Glomerular endothelial cell (primary cell): ENCODE measurements at regions not wholly inside any gene's neighbourhood (a gene's known extent, or its start where the extent isn't known, plus 50 kb on each side); places are given as distances from the start of the nearest gene placed in this dataset.
"Not testable (repeated sequence)": the region's sequence is repeated elsewhere in the genome, so short reads cannot be mapped to it uniquely, and the experiment has no call there.

Experiments
- DNase-seq: peaks from one replicate; pipeline ENCODE4 v3.0.0-alpha.2; 2011; ENCODE audit warnings: low read depth, low spot score; ENCODE audit errors: extremely low read depth

GRCh38 chr4:94011190-94011589 is 182.6 kb downstream of the ATOH1 start:
- DNase-seq, result no peak

- DNase-seq, result no peak
Observed at GRCh38 chr4:94014484-94015136, 186.1 kb downstream of the ATOH1 start.

GRCh38 chr4:94015956-94016355 is 187.4 kb downstream of the ATOH1 start:
- DNase-seq, result no peak

GRCh38 chr4:94032754-94033153 is 174.9 kb upstream of the SMARCAD1 start:
- no peak for DNase-seq

- no peak for DNase-seq
Observed at GRCh38 chr4:94036964-94037363, 170.7 kb upstream of the SMARCAD1 start.

GRCh38 chr4:94038195-94038594 is 169.5 kb upstream of the SMARCAD1 start:
- DNase-seq, result no peak

GRCh38 chr4:94039226-94039625 is 168.4 kb upstream of the SMARCAD1 start:
- DNase-seq, result no peak

- DNase-seq, result not testable (repeated sequence)
Observed at GRCh38 chr4:94044471-94044870, 163.2 kb upstream of the SMARCAD1 start.

GRCh38 chr4:94063084-94063483 is 144.6 kb upstream of the SMARCAD1 start:
- no peak for DNase-seq

GRCh38 chr4:94068753-94069719 is 138.6 kb upstream of the SMARCAD1 start:
- DNase-seq, result no peak

- no peak for DNase-seq
Observed at GRCh38 chr4:94076498-94076897, 131.2 kb upstream of the SMARCAD1 start.

GRCh38 chr4:94084155-94084554 is 123.5 kb upstream of the SMARCAD1 start:
- DNase-seq, result no peak

GRCh38 chr4:94099141-94099540 is 108.5 kb upstream of the SMARCAD1 start:
- DNase-seq, result not testable (repeated sequence)

GRCh38 chr4:94112644-94113043 is 95.0 kb upstream of the SMARCAD1 start:
- DNase-seq, result no peak

GRCh38 chr4:94115687-94116086 is 92.0 kb upstream of the SMARCAD1 start:
- DNase-seq, result no peak

GRCh38 chr4:94116842-94117241 is 90.8 kb upstream of the SMARCAD1 start:
- DNase-seq, result no peak

- no peak for DNase-seq
Observed at GRCh38 chr4:94126669-94127068, 81.0 kb upstream of the SMARCAD1 start.

GRCh38 chr4:94127707-94128328 is 79.8 kb upstream of the SMARCAD1 start:
- DNase-seq, result peak; percentile 22

GRCh38 chr4:94131212-94131611 is 76.5 kb upstream of the SMARCAD1 start:
- no peak for DNase-seq

GRCh38 chr4:94135701-94136100 is 72.0 kb upstream of the SMARCAD1 start:
- DNase-seq, result no peak

- DNase-seq, result no peak
Observed at GRCh38 chr4:94139931-94140612, 67.6 kb upstream of the SMARCAD1 start.
